ENCODE measurements at regions not wholly inside any gene's neighbourhood (a gene's known extent, or its start where the extent isn't known, plus 50 kb on each side); places are given as distances from the start of the nearest gene placed in this dataset.

DNA sequence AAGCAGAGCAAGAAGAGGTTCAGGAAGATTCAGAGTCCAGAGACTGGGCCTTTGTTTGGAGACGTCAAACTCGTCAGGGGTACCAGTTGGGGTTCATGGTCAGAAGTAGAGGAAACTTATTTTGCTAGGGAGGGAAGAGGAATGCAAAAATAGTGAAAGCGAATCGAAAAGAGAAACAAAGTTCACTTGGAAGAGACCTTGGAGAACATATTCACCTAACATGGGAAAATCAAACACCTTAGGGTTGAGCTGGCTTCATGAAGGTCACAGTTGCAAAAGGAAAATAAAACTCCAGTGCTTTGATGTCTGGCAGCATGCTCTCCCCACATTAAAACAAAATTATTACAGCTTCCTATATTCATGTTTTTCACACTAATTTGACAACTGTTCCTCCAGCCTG lies 440.4 kb downstream of the EPM2A start:
- Histone ChIP-seq H3K9ac (ENCODE audit: insufficient read length) (no peak overlapping the region), H3K27ac (no peak overlapping the region), H3K4me3 (no peak overlapping the region), H3K9me3 (ENCODE audit: low read depth, low read length) (no peaks in the 10 kb centered on the region), H3K36me3 (ENCODE audit: insufficient read depth, low read length) (no peaks in the 10 kb centered on the region)
- DNase-seq (ENCODE audit: low read depth, low spot score) = no peak
- no peak for TF ChIP-seq POLR2AphosphoS5 (IDR thresholded peaks at IDR 0.05; ENCODE audit: borderline replicate concordance, low read depth, low read length)

DNA sequence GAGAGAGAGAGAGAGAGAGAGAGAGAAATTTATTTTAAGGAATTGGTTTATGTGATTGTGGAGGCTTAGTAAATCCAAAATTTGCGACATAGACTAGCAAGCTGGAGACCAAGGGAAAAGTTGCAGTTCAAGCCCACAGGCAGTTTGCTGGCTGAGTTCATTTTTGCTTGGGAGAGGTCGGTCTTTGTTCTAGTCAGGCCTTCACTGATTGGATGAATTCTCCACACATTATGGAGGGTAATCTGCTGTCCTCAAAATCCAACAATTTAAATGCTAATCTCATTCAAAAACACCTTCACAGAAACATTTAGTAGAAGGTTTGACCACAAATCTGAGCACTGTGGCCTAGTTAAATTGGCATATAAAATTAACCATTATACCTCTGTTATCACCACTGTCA lies 439.6 kb downstream of the EPM2A start:
- no peaks in the 10 kb centered on the region for H3K36me3 ChIP-seq (ENCODE audit: insufficient read depth, low read length)
- H3K9ac ChIP-seq (ENCODE audit: insufficient read length) = no peak overlapping the region
- H3K27ac ChIP-seq = no peak overlapping the region
- DNase-seq (ENCODE audit: low read depth, low spot score) = no peak
- no peak overlapping the region for H3K4me3 ChIP-seq
- TF ChIP-seq EZH2 (IDR thresholded peaks at IDR 0.05) (no peak), POLR2AphosphoS5 (IDR thresholded peaks at IDR 0.05; ENCODE audit: borderline replicate concordance, low read depth, low read length) (no peak), FOXP2 (optimal IDR thresholded peaks at IDR 0.05; ENCODE audit: control extremely low read depth, extremely low read length, insufficient read depth) (no peak)
- no peaks in the 10 kb centered on the region for H3K9me3 ChIP-seq (ENCODE audit: low read depth, low read length)

DNA sequence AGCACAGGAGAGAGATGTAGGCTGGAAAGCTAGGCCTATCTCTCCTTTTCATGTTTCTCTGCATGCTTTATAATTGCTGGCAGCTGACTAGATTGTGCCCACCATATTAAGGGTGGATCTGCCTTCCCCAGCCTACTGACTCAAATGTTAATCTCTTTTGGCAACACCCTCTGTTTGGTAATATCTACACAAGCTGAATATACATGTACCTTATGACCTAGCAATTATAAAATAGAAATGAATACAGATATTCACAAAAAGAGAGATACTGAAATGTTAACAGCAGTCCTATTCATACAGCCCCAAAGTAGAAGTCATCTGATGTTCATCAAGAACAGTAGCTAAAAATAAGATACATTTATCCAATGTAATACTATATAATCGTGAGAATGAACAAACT lies 429.6 kb downstream of the EPM2A start:
- Histone ChIP-seq H3K9me3 (ENCODE audit: low read depth, low read length) (no peaks in the 10 kb centered on the region), H3K27ac (no peak overlapping the region), H3K36me3 (ENCODE audit: insufficient read depth, low read length) (no peaks in the 10 kb centered on the region), H3K4me3 (no peak overlapping the region), H3K9ac (ENCODE audit: insufficient read length) (no peak overlapping the region)
- DNase-seq (ENCODE audit: low read depth, low spot score) = no peak
- TF ChIP-seq FOXP2 (optimal IDR thresholded peaks at IDR 0.05; ENCODE audit: control extremely low read depth, extremely low read length, insufficient read depth) (no peak), EZH2 (IDR thresholded peaks at IDR 0.05) (no peak), POLR2AphosphoS5 (IDR thresholded peaks at IDR 0.05; ENCODE audit: borderline replicate concordance, low read depth, low read length) (no peak)

DNA sequence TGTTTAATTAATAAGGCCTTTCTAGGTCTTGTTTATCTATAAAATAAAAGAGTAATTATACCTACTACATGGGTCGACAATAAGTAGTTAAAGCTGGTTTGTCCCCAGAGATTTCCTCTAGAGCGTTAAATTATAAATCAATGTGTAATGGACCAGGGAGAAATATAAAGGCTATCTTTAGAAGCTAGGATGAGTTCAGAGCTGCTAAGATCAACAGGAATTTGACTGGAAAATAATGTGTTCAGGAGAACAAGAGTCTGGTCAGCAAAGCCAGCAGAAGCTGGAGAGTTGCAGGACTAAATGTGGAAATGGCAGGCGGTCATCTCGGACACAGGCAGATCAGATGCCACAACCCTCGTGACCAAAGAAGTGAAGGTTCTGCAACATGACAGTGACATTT lies 428.8 kb downstream of the EPM2A start:
- Histone ChIP-seq H3K27ac (no peak overlapping the region), H3K36me3 (ENCODE audit: insufficient read depth, low read length) (no peaks in the 10 kb centered on the region), H3K9me3 (ENCODE audit: low read depth, low read length) (no peaks in the 10 kb centered on the region), H3K9ac (ENCODE audit: insufficient read length) (no peak overlapping the region), H3K4me3 (no peak overlapping the region)
- TF ChIP-seq POLR2AphosphoS5 (IDR thresholded peaks at IDR 0.05; ENCODE audit: borderline replicate concordance, low read depth, low read length) (no peak), EZH2 (IDR thresholded peaks at IDR 0.05) (no peak), FOXP2 (optimal IDR thresholded peaks at IDR 0.05; ENCODE audit: control extremely low read depth, extremely low read length, insufficient read depth) (no peak)
- DNase-seq (ENCODE audit: low read depth, low spot score) = no peak

DNA sequence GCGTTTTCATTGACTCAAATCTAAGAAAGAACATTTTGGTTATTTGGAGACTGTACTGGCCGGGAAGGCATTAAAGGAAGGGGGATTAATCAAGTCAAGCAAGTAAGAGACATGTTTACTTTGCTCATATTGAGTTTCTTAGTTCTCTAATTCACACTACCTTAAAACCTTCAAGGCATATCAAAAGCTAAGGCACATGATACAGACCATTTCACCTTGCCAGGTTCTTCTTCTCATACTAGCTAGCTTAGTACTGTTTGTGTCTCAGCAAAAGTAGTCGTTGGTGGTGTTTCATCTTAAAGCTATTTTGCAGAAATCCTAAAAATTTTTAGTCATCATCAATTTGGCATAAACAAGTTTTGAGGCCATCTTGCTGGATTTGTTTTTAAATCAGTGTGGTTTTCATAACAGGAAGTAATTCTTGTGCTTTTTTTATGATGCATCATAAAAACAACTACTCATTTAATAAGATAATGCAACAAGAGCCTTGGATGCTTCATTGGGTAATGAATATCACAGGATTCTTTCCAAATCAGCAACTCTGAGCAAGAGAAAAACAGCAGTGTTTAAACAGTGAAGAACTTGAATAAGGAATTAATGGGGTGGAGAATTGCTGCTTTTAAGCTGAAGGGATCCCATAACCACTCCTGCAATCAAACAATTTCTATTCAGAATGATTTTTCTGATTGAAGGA lies 425.3 kb downstream of the EPM2A start:
- no peak for DNase-seq (ENCODE audit: low read depth, low spot score)
- Histone ChIP-seq H3K36me3 (ENCODE audit: insufficient read depth, low read length) (no peaks in the 10 kb centered on the region), H3K4me3 (no peak overlapping the region), H3K27ac (no peak overlapping the region), H3K9ac (ENCODE audit: insufficient read length) (no peak overlapping the region), H3K9me3 (ENCODE audit: low read depth, low read length) (no peaks in the 10 kb centered on the region)
- TF ChIP-seq POLR2AphosphoS5 (IDR thresholded peaks at IDR 0.05; ENCODE audit: borderline replicate concordance, low read depth, low read length) (no peak), EZH2 (IDR thresholded peaks at IDR 0.05) (no peak), FOXP2 (optimal IDR thresholded peaks at IDR 0.05; ENCODE audit: control extremely low read depth, extremely low read length, insufficient read depth) (no peak)

DNA sequence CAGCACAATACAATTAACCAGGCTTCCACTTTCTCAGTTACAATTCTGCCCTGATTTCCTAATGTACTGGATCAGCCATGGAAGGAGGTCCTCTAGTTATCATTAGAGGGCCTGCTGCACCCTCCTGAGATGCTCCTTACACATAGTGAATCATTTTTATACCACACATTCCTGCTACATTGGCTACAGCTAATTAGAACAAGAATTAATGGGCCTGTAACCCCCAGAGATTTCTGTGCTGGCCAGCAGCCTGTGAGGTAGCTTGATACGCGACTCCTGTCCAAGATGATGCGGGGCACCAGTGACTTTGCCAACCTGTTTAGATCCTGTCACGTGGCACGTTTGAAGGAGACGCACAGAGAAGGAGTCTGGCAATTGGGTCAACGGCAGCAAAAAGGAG lies 422.8 kb downstream of the EPM2A start:
- Histone ChIP-seq H3K36me3 (ENCODE audit: insufficient read depth, low read length) (no peaks in the 10 kb centered on the region), H3K9me3 (ENCODE audit: low read depth, low read length) (no peaks in the 10 kb centered on the region), H3K9ac (ENCODE audit: insufficient read length) (no peak overlapping the region), H3K4me3 (no peak overlapping the region), H3K27ac (no peak overlapping the region)
- no peak for DNase-seq (ENCODE audit: low read depth, low spot score)
- no peak for TF ChIP-seq POLR2AphosphoS5 (IDR thresholded peaks at IDR 0.05; ENCODE audit: borderline replicate concordance, low read depth, low read length)
- no peak for TF ChIP-seq FOXP2 (optimal IDR thresholded peaks at IDR 0.05; ENCODE audit: control extremely low read depth, extremely low read length, insufficient read depth)
- TF ChIP-seq EZH2 (IDR thresholded peaks at IDR 0.05) = no peak

DNA sequence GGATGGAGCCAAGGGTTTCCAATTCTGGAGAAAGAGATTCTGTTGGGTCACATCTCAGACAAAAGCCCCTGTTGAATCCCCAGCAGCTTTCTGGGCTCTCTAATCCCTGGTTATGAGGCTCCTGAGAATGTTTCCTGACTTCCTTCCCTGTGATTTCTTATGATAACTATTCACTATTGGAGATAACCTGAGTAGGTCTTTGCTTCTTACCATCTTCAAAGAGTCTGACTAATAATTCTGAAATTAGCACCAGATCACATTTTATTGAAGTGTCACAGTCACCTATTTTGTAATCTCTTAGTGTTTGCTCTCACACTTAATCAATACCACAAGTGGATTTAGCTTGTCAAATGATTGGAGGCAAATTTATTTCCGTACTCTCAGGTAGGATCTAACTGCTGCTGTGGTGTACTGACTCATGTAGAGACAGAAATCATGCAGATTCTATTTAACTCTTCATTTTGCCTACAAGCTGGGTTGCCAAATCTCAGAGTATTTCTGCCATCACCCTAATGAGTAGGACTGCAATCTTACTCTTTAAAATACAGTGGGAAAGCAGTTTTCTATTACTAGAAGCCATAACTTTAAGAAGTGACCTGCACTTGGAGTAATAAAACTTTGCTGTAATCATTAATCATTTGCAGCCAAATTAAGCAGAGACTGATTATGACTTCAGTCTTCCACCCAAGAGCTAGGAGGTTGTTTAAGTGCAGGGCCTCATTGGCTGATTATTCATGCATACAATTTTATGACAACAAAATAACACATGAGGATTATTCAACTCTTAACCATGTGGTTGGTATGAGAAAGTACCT lies 422.1 kb downstream of the EPM2A start:
- Histone ChIP-seq H3K27ac (no peak overlapping the region), H3K36me3 (ENCODE audit: insufficient read depth, low read length) (no peaks in the 10 kb centered on the region), H3K4me3 (no peak overlapping the region), H3K9ac (ENCODE audit: insufficient read length) (no peak overlapping the region), H3K9me3 (ENCODE audit: low read depth, low read length) (no peaks in the 10 kb centered on the region)
- no peak for DNase-seq (ENCODE audit: low read depth, low spot score)
- TF ChIP-seq EZH2 (IDR thresholded peaks at IDR 0.05) (no peak), FOXP2 (optimal IDR thresholded peaks at IDR 0.05; ENCODE audit: control extremely low read depth, extremely low read length, insufficient read depth) (no peak), POLR2AphosphoS5 (IDR thresholded peaks at IDR 0.05; ENCODE audit: borderline replicate concordance, low read depth, low read length) (no peak)

DNA sequence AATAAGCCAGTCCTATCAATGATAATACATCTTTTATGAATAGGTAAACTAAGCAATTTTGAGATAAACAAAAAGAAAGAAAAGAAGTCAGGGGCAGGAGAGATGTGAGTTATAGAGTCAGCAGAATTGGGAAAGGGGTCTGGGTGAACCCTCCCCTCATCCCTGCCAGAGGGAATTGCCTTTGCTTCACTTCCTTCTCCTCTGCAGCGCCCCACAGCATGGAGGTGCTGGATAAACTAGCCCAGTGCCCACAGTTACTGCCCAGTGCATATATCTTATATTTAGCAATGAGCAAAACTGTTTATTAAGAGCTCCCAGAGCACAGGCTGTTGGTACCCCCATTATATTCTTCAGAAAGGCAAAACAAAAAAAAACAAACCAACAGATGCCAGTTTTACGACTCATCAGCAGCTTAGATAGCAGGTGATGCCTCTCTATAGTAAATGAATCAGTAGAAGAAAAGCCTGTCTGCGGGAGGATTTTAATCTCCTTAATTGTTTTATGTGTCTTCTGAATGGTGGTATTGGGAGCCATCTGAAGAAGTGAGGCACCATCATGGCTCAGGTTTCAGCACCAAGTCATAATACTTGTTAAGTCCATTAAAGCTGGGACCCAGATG lies 419.2 kb downstream of the EPM2A start:
- Histone ChIP-seq H3K4me3 (no peak overlapping the region), H3K36me3 (ENCODE audit: insufficient read depth, low read length) (no peaks in the 10 kb centered on the region), H3K27ac (no peak overlapping the region), H3K9me3 (ENCODE audit: low read depth, low read length) (no peaks in the 10 kb centered on the region), H3K9ac (ENCODE audit: insufficient read length) (no peak overlapping the region)
- TF ChIP-seq FOXP2 (optimal IDR thresholded peaks at IDR 0.05; ENCODE audit: control extremely low read depth, extremely low read length, insufficient read depth) (no peak), POLR2AphosphoS5 (IDR thresholded peaks at IDR 0.05; ENCODE audit: borderline replicate concordance, low read depth, low read length) (no peak), EZH2 (IDR thresholded peaks at IDR 0.05) (no peak)
- DNase-seq (ENCODE audit: low read depth, low spot score) = no peak

Data from SK-N-MC (cell line).